Upper lobe of left lung (tissue), 6 donors: ENCODE measurements at regions not wholly inside any gene's neighbourhood (a gene's known extent, or its start where the extent isn't known, plus 50 kb on each side); places are given as distances from the start of the nearest gene placed in this dataset.
A peak's percentile ranks its signal among the peaks of the same experiment; 100 is the strongest.

Source experiments
- ATAC-seq, 2 donors: fragments of 200-7000 bp; cut with Tn5 transposase; one replicate each; pipeline ENCODE4 v1.9.1; 2022; ENCODE audit warnings: mild to moderate bottlenecking in 2 of 2, moderate library complexity in 2 of 2; ENCODE audit not compliant: low FRiP score in 2 of 2
- DNase-seq, 2 donors: peaks; one replicate each; pipeline ENCODE4 v3.0.0-alpha.2; 2019 to 2020
- H3K27ac ChIP-seq, 4 donors: fragments of 200-600 bp; sonication (generic); one replicate each; pipeline ENCODE4 v1.5.1; 2016 to 2019
- H3K27me3 ChIP-seq, 4 donors: fragments of 200-600 bp; sonication (generic); one replicate each; pipeline ENCODE4 v1.5.1; 2017 to 2019
- H3K36me3 ChIP-seq, 4 donors: fragments of 200-600 bp; sonication (generic); one replicate each; pipeline ENCODE4 v1.5.1; 2016 to 2019
- H3K4me1 ChIP-seq, 4 donors: fragments of 200-600 bp; sonication (generic); one replicate each; pipeline ENCODE4 v1.5.1; 2018 to 2019
- H3K4me3 ChIP-seq, 4 donors: fragments of 200-600 bp; sonication (generic); one replicate each; pipeline ENCODE4 v1.5.1; 2017 to 2019; ENCODE audit warnings: mild to moderate bottlenecking in 2 of 4, moderate library complexity in 1 of 4
- H3K9me3 ChIP-seq, 4 donors: fragments of 200-600 bp; sonication (generic); one replicate each; pipeline ENCODE4 v1.5.1; 2018 to 2019
- EP300 ChIP-seq, 4 donors: sonication (generic); formaldehyde crosslinking; IDR thresholded peaks; one replicate each; pipeline ENCODE4 v1.5.1; 2017; ENCODE audit warnings: antibody characterized with exemption in 4 of 4, control low read depth in 2 of 4
- POLR2A ChIP-seq, 4 donors: fragments of 450-650 bp; IDR thresholded peaks; one replicate each; pipeline ENCODE4 v1.5.1; 2016 to 2017; ENCODE audit warnings: antibody characterized with exemption in 4 of 4, mild to moderate bottlenecking in 2 of 4
- POLR2AphosphoS5 ChIP-seq, 2 donors: sonication (generic); formaldehyde crosslinking; IDR thresholded peaks; one replicate each; pipeline ENCODE4 v1.5.1; 2017; ENCODE audit warnings: antibody characterized with exemption in 2 of 2
- WGBS, 2 donors: methylation state at CpG; one replicate each; pipeline ENCODE4 v1.1.5; 2017 to 2018; 5-methylcytosine and 5-hydroxymethylcytosine counted together
- TF ChIP-seq, protein P1 (sequence below), 6 experiments: fragments of 450-650 bp in 4 of 6; fragments of 200-600 bp in 2 of 6; sonication (generic) in 2 of 6; IDR thresholded peaks; one replicate each; pipeline ENCODE4 v1.5.1; 2016 to 2019; ENCODE audit warnings: antibody characterized with exemption in 6 of 6
- donor health status: DM: no; HTN: no; CAD: no; lungs with moderate emphysema.
- donor health status: DM: no; HTN: yes; CAD: no; lungs with severe emphysema.

GRCh38 chr15:87731630-87732029 lies 524.9 kb downstream of the NTRK3 start:
- Histone ChIP-seq H3K4me1 (no peaks in the 10 kb centered on the region), H3K36me3 (no peaks in the 10 kb centered on the region), H3K4me3 (no peak overlapping the region), H3K27me3 (no peaks in the 10 kb centered on the region), H3K9me3 (no peaks in the 10 kb centered on the region), H3K27ac (no peak overlapping the region)
- 61 to 67% methylated on average over 3 of the region's 3 CpGs for WGBS, 2 donors
- ATAC-seq (no peak), DNase-seq (no peak)
- TF ChIP-seq POLR2A (IDR thresholded peaks at IDR 0.05) (no peak), EP300 (IDR thresholded peaks at IDR 0.05) (no peak), POLR2AphosphoS5 (IDR thresholded peaks at IDR 0.05) (no peak)
- TF ChIP-seq, protein P1, sequence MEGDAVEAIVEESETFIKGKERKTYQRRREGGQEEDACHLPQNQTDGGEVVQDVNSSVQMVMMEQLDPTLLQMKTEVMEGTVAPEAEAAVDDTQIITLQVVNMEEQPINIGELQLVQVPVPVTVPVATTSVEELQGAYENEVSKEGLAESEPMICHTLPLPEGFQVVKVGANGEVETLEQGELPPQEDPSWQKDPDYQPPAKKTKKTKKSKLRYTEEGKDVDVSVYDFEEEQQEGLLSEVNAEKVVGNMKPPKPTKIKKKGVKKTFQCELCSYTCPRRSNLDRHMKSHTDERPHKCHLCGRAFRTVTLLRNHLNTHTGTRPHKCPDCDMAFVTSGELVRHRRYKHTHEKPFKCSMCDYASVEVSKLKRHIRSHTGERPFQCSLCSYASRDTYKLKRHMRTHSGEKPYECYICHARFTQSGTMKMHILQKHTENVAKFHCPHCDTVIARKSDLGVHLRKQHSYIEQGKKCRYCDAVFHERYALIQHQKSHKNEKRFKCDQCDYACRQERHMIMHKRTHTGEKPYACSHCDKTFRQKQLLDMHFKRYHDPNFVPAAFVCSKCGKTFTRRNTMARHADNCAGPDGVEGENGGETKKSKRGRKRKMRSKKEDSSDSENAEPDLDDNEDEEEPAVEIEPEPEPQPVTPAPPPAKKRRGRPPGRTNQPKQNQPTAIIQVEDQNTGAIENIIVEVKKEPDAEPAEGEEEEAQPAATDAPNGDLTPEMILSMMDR (IDR thresholded peaks at IDR 0.05): no peak

- ATAC-seq (no peak), DNase-seq (no peak)
- Histone ChIP-seq H3K27ac (no peak overlapping the region), H3K27me3 (no peaks in the 10 kb centered on the region), H3K36me3 (no peaks in the 10 kb centered on the region), H3K4me1 (no peaks in the 10 kb centered on the region), H3K4me3 (no peak overlapping the region), H3K9me3 (no peaks in the 10 kb centered on the region)
- WGBS, 2 donors: 93 to 95% methylated on average over 2 of the region's 2 CpGs
- TF ChIP-seq POLR2AphosphoS5 (IDR thresholded peaks at IDR 0.05): no peak
- TF ChIP-seq, protein P1 (IDR thresholded peaks at IDR 0.05): no peak
- TF ChIP-seq POLR2A (IDR thresholded peaks at IDR 0.05): no peak
- TF ChIP-seq EP300 (IDR thresholded peaks at IDR 0.05): no peak
Observed at GRCh38 chr15:87730706-87731105, 525.8 kb downstream of the NTRK3 start.

GRCh38 chr15:87728998-87729397 lies 527.5 kb downstream of the NTRK3 start:
- Histone ChIP-seq H3K9me3 (no peaks in the 10 kb centered on the region), H3K4me3 (no peak overlapping the region), H3K27me3 (no peaks in the 10 kb centered on the region), H3K4me1 (no peaks in the 10 kb centered on the region), H3K36me3 (no peaks in the 10 kb centered on the region), H3K27ac (no peak overlapping the region)
- no peak for ATAC-seq
- 83 to 86% methylated on average over 2 of the region's 2 CpGs for WGBS, 2 donors
- no peak for TF ChIP-seq EP300 (IDR thresholded peaks at IDR 0.05)
- TF ChIP-seq POLR2A (IDR thresholded peaks at IDR 0.05): no peak
- TF ChIP-seq, protein P1 (IDR thresholded peaks at IDR 0.05): no peak
- TF ChIP-seq POLR2AphosphoS5 (IDR thresholded peaks at IDR 0.05): no peak
- no peak for DNase-seq

DNA sequence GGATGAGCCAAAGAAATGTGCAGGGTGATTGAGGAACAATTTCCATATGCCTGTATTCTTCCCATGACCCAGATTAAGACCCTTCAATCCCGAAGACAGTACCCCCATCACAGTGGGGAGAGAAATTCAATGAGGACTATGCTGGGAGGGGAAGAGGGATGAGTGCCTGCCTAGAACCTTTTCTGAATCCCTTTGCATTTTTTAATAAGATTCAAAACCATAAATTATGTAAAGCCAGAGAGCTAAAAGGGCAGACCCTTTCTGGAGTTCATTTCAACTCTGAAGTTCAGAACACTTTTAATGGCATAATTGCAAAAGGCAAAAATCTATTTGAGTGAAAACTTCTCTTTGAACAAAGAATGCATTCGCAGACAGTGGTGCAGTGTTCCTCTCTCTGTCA lies 529.5 kb downstream of the NTRK3 start:
- no peak overlapping the region for H3K4me3 ChIP-seq
- H3K27ac ChIP-seq: no peak overlapping the region
- TF ChIP-seq, protein P1 (IDR thresholded peaks at IDR 0.05): no peak
- no peak for TF ChIP-seq POLR2AphosphoS5 (IDR thresholded peaks at IDR 0.05)
- no peak for TF ChIP-seq EP300 (IDR thresholded peaks at IDR 0.05)
- TF ChIP-seq POLR2A (IDR thresholded peaks at IDR 0.05): no peak
- DNase-seq: no peak
- H3K9me3 ChIP-seq: no peaks in the 10 kb centered on the region
- H3K27me3 ChIP-seq: no peaks in the 10 kb centered on the region
- H3K36me3 ChIP-seq: no peaks in the 10 kb centered on the region
- no peaks in the 10 kb centered on the region for H3K4me1 ChIP-seq
- no peak for ATAC-seq
- WGBS, 2 donors: 65 to 73% methylated on average over 2 of the region's 2 CpGs

- H3K4me3 ChIP-seq: no peak overlapping the region
- no peaks in the 10 kb centered on the region for H3K9me3 ChIP-seq
- H3K36me3 ChIP-seq: no peaks in the 10 kb centered on the region
- no peak overlapping the region for H3K27ac ChIP-seq
- H3K27me3 ChIP-seq: no peaks in the 10 kb centered on the region
- WGBS, 2 donors: 50 to 55% methylated on average over 7 of the region's 7 CpGs
- ATAC-seq: peak in 1 of 2 donors; percentile 77
- H3K4me1 ChIP-seq: no peaks in the 10 kb centered on the region
- no peak for TF ChIP-seq POLR2AphosphoS5 (IDR thresholded peaks at IDR 0.05)
- TF ChIP-seq, protein P1 (IDR thresholded peaks at IDR 0.05): no peak
- no peak for TF ChIP-seq POLR2A (IDR thresholded peaks at IDR 0.05)
- no peak for TF ChIP-seq EP300 (IDR thresholded peaks at IDR 0.05)
- DNase-seq: peak in 1 of 2 donors; percentile 30
Observed at GRCh38 chr15:87724330-87724729, 532.2 kb downstream of the NTRK3 start.
